Common myeloid progenitor, CD34-positive (primary cell): ENCODE measurements at regions not wholly inside any gene's neighbourhood (a gene's known extent, or its start where the extent isn't known, plus 50 kb on each side); places are given as distances from the start of the nearest gene placed in this dataset.

Source experiments
- CTCF ChIA-PET: fragments of 350-600 bp; sonication (Branson Sonifier 250); formaldehyde crosslinking; loops from one replicate; lab custom pipeline; 2021; ENCODE audit warnings: antibody characterized with exemption; lab: Charles Lee
- POLR2A ChIA-PET: fragments of 350-600 bp; sonication (Branson Sonifier 250); formaldehyde crosslinking; loops from one replicate; lab custom pipeline; 2021; ENCODE audit warnings: antibody characterized with exemption; lab: Charles Lee
- DNase-seq, 3 donors: peaks; one replicate each; pipeline versions ENCODE4 v3.0.0 to v3.0.0-alpha.2; 2013
- H3K27ac ChIP-seq, 2 experiments: 1 replicate in 1 of 2; 2 replicates in 1 of 2; pipeline ENCODE4 v1.7.0; 2013; ENCODE audit warnings: inconsistent platforms in 2 of 2, low read length in 2 of 2, mild to moderate bottlenecking in 2 of 2, low read depth in 1 of 2, moderate library complexity in 1 of 2; ENCODE audit not compliant: severe bottlenecking in 2 of 2, insufficient read depth in 1 of 2, poor library complexity in 1 of 2
- H3K27me3 ChIP-seq, 5 experiments: replicated peaks in 2 of 5; 1 replicate in 3 of 5; 2 replicates in 2 of 5; pipeline versions ENCODE4 v1.6.1 to v1.7.0; 2013; ENCODE audit warnings: low read length in 4 of 5, mild to moderate bottlenecking in 2 of 5, moderate library complexity in 2 of 5, inconsistent platforms in 1 of 5; ENCODE audit not compliant: insufficient read depth in 5 of 5, control insufficient read depth in 4 of 5
- H3K36me3 ChIP-seq, 4 experiments: 1 replicate in 2 of 4; 2 replicates in 2 of 4; pipeline versions ENCODE4 v1.6.1 to v1.7.0; 2013; ENCODE audit warnings: low read length in 3 of 4, control low read depth in 1 of 4, mild to moderate bottlenecking in 1 of 4; ENCODE audit not compliant: control insufficient read depth in 4 of 4, insufficient read depth in 4 of 4
- H3K4me1 ChIP-seq, 4 experiments: 1 replicate in 3 of 4; 2 replicates in 1 of 4; pipeline versions ENCODE4 v1.6.1 to v1.7.1; 2013; ENCODE audit warnings: low read length in 3 of 4, mild to moderate bottlenecking in 3 of 4, control low read depth in 1 of 4, inconsistent platforms in 1 of 4, moderate library complexity in 1 of 4; ENCODE audit not compliant: control insufficient read depth in 4 of 4, insufficient read depth in 4 of 4; ENCODE audit errors: control extremely low read depth in 1 of 4
- H3K4me3 ChIP-seq, 7 experiments: 1 replicate in 4 of 7; 2 replicates in 3 of 7; pipeline versions ENCODE4 v1.5.1 to v1.7.0; 2013; ENCODE audit warnings: mild to moderate bottlenecking in 7 of 7, low read length in 6 of 7, moderate library complexity in 6 of 7, inconsistent platforms in 2 of 7, low read depth in 2 of 7, control low read depth in 1 of 7; ENCODE audit not compliant: insufficient read depth in 4 of 7, control insufficient read depth in 1 of 7; ENCODE audit errors: extremely low read depth in 1 of 7
- H3K9me3 ChIP-seq, 5 experiments: 1 replicate in 4 of 5; 2 replicates in 1 of 5; pipeline versions ENCODE4 v1.6.1 to v1.7.1; 2013; ENCODE audit warnings: low read length in 4 of 5, mild to moderate bottlenecking in 2 of 5, inconsistent platforms in 1 of 5, low read depth in 1 of 5, moderate library complexity in 1 of 5; ENCODE audit not compliant: control insufficient read depth in 4 of 5, insufficient read depth in 2 of 5; ENCODE audit errors: control extremely low read depth in 1 of 5
- WGBS: methylation state at CpG from one replicate; pipeline ENCODE4 v1.1.5; 2013; ENCODE audit not compliant: insufficient coverage; 5-methylcytosine and 5-hydroxymethylcytosine counted together

DNA sequence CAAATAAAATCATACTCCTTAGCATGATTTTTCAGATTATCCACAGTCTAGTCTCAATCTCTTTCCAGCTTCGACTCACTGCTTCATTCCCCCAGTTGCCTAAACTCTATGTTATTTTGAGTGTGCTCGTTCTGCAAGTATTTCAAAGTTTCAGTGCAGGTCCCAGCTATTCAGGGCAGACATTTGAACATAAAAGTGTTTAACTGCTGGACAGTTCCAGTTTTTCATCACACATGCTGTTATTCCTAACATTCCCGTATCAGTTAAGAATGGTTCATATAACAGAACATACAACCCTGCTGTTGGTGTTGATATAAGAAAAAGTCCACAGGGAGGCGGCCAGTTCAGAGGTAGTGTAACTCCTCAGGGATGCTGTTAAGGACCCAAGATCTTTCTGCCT lies 113.3 kb downstream of the SLIT2 start:
- CTCF ChIA-PET, result no interaction called here
- Histone ChIP-seq H3K4me3 (no peak overlapping the region), H3K36me3 (no peaks in the 10 kb centered on the region)

DNA sequence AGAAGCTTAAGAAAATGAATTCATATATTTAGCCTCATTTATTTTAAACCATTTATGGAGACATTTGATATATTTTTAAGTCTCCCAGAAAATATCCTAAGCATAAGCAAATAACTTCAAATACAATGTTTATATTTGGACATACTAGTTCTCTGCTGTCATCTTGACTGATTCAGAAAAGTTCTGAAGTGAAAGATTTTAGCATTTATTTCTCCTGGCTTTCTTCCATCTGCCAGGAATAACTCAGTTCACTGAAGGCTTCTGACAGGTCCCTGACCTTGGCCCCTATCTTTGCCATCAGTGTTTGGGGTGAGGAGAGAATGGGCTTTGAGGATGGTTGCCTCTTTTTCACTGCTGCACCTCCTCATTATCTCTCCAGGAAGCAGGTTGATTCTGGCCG lies 115.7 kb downstream of the SLIT2 start:
- Histone ChIP-seq H3K9me3 (no peaks in the 10 kb centered on the region), H3K36me3 (no peaks in the 10 kb centered on the region), H3K4me1 (no peaks in the 10 kb centered on the region), H3K27me3 (peaks cover 0 to 2% (median 0%) of the 10 kb centered on the region in 5 experiments), H3K27ac (no peak overlapping the region), H3K4me3 (no peak overlapping the region)
- no peak for DNase-seq
- WGBS, result no CpG with 5 or more reads among the region's 1 CpG
- CTCF ChIA-PET, result no interaction called here
- POLR2A ChIA-PET, result no interaction called here

More for the DNA sequence above, 113.3 kb downstream of the SLIT2 start:
- Histone ChIP-seq H3K9me3 (no peaks in the 10 kb centered on the region), H3K4me1 (no peaks in the 10 kb centered on the region), H3K27me3 (peaks cover 0 to 2% (median 0%) of the 10 kb centered on the region in 5 experiments), H3K27ac (no peak overlapping the region)
- 97% methylated on average over 4 of the region's 4 CpGs for WGBS
- POLR2A ChIA-PET, result no interaction called here
- no peak for DNase-seq

DNA sequence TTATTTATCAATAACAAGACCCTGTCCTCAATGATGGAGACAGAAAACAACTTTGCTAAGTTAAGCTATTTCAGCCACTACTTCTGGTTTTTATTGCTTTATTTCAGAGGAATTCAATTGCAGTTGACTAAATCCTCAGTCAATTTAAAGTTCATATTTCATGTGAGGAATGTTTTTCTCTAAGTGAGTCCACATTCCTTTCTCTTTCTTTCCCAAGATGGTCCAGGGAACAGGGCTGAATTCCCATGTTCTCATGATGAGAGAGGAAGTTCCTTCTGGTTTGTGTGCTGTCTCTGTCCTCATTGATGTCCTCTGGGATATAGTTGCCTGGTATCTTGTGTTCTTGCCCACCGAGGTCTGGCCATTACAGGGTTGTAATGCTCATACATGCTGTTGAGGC lies 117.2 kb downstream of the SLIT2 start:
- ChIA-PET CTCF (no interaction called here), POLR2A (no interaction called here)
- WGBS, result 80% methylated on average over 1 of the region's 1 CpG
- Histone ChIP-seq H3K9me3 (no peaks in the 10 kb centered on the region), H3K4me1 (no peaks in the 10 kb centered on the region), H3K27ac (no peak overlapping the region), H3K36me3 (no peaks in the 10 kb centered on the region), H3K27me3 (peaks cover 0 to 2% (median 0%) of the 10 kb centered on the region in 5 experiments), H3K4me3 (no peak overlapping the region)
- DNase-seq, result no peak

DNA sequence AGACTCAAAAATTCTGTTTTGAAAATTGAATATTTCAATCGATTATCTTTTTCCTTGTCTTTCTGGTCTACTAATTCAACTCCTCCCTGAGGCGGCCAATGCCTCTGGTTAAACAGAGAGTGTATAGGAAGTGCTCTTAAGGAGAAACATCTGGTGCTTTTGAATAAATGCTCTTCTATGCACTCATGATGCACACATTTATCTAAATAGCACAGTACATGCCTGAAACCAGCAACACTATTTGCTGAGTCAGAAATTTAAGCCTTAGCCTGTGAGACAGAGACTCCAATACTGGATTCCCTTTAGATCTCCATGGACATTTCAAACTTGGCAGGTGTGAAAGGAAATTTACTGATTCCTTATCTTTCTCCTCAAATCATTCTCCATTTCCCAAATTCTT lies 118.6 kb downstream of the SLIT2 start:
- ChIA-PET CTCF (no interaction called here), POLR2A (no interaction called here)
- no peak for DNase-seq
- Histone ChIP-seq H3K27me3 (peaks cover 0 to 2% (median 0%) of the 10 kb centered on the region in 5 experiments), H3K4me1 (no peaks in the 10 kb centered on the region), H3K4me3 (no peak overlapping the region), H3K36me3 (no peaks in the 10 kb centered on the region), H3K9me3 (no peaks in the 10 kb centered on the region), H3K27ac (no peak overlapping the region)
- no CpG with 5 or more reads among the region's 2 CpGs for WGBS

DNA sequence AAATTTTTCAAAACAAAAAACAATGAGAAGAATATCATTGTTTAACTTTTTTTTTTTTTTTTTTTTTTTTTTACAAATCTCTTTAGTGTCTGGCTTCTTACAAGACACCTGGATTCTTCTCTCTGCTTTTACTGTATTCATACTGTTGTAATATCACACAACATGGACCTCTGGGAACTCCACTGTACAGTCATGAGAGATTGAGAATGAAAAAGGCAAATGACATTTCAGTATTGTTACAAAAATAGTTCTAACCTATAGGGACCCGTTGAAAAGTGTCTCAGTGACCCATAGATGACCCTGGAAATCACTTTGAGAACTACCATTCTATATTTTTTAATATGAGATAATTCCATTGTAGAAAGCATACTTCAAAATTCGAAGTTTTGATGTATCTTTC lies 124.4 kb downstream of the SLIT2 start:
- CTCF ChIA-PET, result no interaction called here

DNA sequence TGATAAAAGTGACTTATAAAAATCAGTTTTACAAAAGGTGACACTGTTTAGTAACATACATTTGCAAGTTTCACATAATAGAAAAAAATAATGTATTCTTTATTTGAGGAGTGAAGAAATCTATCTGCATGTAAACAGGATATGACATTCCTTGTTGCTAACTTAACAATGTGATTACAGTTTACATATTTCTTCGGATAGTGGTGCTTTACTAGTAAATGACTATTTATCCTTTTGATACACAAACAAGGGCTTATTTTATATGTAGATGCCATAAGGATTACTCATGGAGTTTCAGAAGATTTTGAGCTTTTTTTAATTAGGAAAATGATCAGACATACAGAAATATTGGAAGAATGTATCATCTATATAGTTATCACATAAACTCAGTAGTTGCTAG lies 126.5 kb downstream of the SLIT2 start:
- Histone ChIP-seq H3K9me3 (no peaks in the 10 kb centered on the region), H3K4me1 (no peaks in the 10 kb centered on the region), H3K4me3 (no peak overlapping the region), H3K36me3 (no peaks in the 10 kb centered on the region), H3K27me3 (peaks cover 0 to 2% (median 0%) of the 10 kb centered on the region in 5 experiments), H3K27ac (no peak overlapping the region)
- CTCF ChIA-PET, result no interaction called here
- WGBS, result no CpG with 5 or more reads among the region's 1 CpG
- DNase-seq, result no peak
- POLR2A ChIA-PET, result no interaction called here

More for the DNA sequence above, 124.4 kb downstream of the SLIT2 start:
- no CpG with 5 or more reads among the region's 2 CpGs for WGBS
- Histone ChIP-seq H3K27me3 (peaks cover 0 to 2% (median 0%) of the 10 kb centered on the region in 5 experiments), H3K36me3 (no peaks in the 10 kb centered on the region), H3K9me3 (no peaks in the 10 kb centered on the region), H3K4me3 (no peak overlapping the region), H3K27ac (no peak overlapping the region), H3K4me1 (no peaks in the 10 kb centered on the region)
- POLR2A ChIA-PET, result no interaction called here
- no peak for DNase-seq

DNA sequence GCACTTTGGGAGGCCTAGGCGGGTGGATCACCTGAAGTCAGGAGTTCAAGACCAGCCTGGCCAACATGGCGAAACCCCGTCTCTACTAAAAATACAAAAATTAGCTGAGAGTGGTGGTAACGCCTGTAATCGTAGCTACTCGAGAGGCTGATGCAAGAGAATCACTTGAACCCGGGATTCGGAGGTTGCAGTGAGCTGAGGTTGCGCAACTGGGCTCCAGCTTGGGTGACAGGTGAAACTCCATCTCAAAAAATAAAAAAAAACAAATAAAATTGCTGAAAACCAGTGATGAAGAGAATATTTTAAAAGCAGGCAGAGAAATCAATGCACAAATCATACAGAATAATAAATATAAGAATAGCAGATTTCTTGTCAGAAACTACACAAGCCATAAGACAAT lies 129.3 kb downstream of the SLIT2 start:
- 95% methylated on average over 7 of the region's 9 CpGs for WGBS
- Histone ChIP-seq H3K4me1 (no peaks in the 10 kb centered on the region), H3K27ac (no peak overlapping the region), H3K27me3 (peaks cover 0 to 2% (median 0%) of the 10 kb centered on the region in 5 experiments), H3K9me3 (no peaks in the 10 kb centered on the region), H3K36me3 (no peaks in the 10 kb centered on the region), H3K4me3 (no peak overlapping the region)
- DNase-seq, result no peak
- ChIA-PET CTCF (no interaction called here), POLR2A (no interaction called here)
